Uterus (tissue), 2 donors: ENCODE measurements at regions not wholly inside any gene's neighbourhood (a gene's known extent, or its start where the extent isn't known, plus 50 kb on each side); places are given as distances from the start of the nearest gene placed in this dataset.

ENCODE experiments used
- POLR2A ChIP-seq, 2 donors: fragments of 450-650 bp; IDR thresholded peaks; one replicate each; pipeline ENCODE4 v1.6.1; 2016; ENCODE audit warnings: antibody characterized with exemption in 2 of 2, mild to moderate bottlenecking in 1 of 2, moderate library complexity in 1 of 2
- TF ChIP-seq, protein P1 (sequence below), 4 experiments: fragments of 200-600 bp in 2 of 4; fragments of 450-650 bp in 2 of 4; sonication (generic) in 2 of 4; IDR thresholded peaks; one replicate each; pipeline ENCODE4 v1.5.1; 2016 to 2019; ENCODE audit warnings: antibody characterized with exemption in 4 of 4, mild to moderate bottlenecking in 2 of 4, moderate library complexity in 1 of 4

GRCh38 chr4:184528051-184528450 is 53.7 kb upstream of the IRF2 start:
- TF ChIP-seq, protein P1, sequence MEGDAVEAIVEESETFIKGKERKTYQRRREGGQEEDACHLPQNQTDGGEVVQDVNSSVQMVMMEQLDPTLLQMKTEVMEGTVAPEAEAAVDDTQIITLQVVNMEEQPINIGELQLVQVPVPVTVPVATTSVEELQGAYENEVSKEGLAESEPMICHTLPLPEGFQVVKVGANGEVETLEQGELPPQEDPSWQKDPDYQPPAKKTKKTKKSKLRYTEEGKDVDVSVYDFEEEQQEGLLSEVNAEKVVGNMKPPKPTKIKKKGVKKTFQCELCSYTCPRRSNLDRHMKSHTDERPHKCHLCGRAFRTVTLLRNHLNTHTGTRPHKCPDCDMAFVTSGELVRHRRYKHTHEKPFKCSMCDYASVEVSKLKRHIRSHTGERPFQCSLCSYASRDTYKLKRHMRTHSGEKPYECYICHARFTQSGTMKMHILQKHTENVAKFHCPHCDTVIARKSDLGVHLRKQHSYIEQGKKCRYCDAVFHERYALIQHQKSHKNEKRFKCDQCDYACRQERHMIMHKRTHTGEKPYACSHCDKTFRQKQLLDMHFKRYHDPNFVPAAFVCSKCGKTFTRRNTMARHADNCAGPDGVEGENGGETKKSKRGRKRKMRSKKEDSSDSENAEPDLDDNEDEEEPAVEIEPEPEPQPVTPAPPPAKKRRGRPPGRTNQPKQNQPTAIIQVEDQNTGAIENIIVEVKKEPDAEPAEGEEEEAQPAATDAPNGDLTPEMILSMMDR (IDR thresholded peaks at IDR 0.05), result no peak
- TF ChIP-seq POLR2A (IDR thresholded peaks at IDR 0.05), result no peak
